H1 (cell line): ENCODE measurements at regions not wholly inside any gene's neighbourhood (a gene's known extent, or its start where the extent isn't known, plus 50 kb on each side); places are given as distances from the start of the nearest gene placed in this dataset.

Source experiments
- CEBPB ChIP-seq: IDR thresholded peaks from 2 replicates; pipeline ENCODE4 v1.6.1; 2012; ENCODE audit warnings: low read depth, low read length
- HDAC6 ChIP-seq: IDR thresholded peaks from one replicate; pipeline ENCODE4 v1.7.1; 2012; ENCODE audit warnings: low read depth, mild to moderate bottlenecking, inconsistent platforms, low read length, moderate library complexity
- NANOG ChIP-seq: IDR thresholded peaks from 2 replicates; pipeline ENCODE4 v1.6.1; 2011; ENCODE audit warnings: low read length, low read depth, mild to moderate bottlenecking, inconsistent platforms; ENCODE audit not compliant: insufficient read depth, poor library complexity, severe bottlenecking
- SRF ChIP-seq: IDR thresholded peaks from 2 replicates; pipeline ENCODE4 v1.6.1; 2011; ENCODE audit warnings: mild to moderate bottlenecking, low read depth, low read length, moderate library complexity
- TF ChIP-seq, protein P1 (sequence below): fragments of 300-600 bp; sonication (generic); IDR thresholded peaks from 2 replicates; pipeline ENCODE4 v1.7.1; 2012; ENCODE audit warnings: low read length, moderate library complexity, mild to moderate bottlenecking, inconsistent platforms; ENCODE audit not compliant: insufficient replicate concordance

DNA sequence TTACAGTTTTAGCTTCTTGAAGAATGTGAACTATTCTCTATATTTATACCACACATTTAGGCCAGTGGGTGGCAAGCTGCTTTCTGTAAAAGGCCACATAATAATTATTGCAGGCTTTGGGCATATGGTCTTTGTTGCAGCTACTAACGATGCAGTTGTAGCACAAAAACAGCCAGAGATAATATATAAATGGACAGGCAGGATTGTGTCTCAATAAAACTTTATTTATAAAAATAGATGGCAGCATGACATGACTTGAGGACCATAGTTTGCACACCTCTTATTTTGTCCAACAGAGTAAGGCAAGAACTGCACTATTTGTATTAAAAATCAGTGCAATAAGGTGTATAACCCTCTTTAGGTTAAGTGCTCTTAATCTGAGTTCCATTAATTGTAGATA, 415.0 kb downstream of the ANXA1 start (continued):
- TF ChIP-seq, protein P1, sequence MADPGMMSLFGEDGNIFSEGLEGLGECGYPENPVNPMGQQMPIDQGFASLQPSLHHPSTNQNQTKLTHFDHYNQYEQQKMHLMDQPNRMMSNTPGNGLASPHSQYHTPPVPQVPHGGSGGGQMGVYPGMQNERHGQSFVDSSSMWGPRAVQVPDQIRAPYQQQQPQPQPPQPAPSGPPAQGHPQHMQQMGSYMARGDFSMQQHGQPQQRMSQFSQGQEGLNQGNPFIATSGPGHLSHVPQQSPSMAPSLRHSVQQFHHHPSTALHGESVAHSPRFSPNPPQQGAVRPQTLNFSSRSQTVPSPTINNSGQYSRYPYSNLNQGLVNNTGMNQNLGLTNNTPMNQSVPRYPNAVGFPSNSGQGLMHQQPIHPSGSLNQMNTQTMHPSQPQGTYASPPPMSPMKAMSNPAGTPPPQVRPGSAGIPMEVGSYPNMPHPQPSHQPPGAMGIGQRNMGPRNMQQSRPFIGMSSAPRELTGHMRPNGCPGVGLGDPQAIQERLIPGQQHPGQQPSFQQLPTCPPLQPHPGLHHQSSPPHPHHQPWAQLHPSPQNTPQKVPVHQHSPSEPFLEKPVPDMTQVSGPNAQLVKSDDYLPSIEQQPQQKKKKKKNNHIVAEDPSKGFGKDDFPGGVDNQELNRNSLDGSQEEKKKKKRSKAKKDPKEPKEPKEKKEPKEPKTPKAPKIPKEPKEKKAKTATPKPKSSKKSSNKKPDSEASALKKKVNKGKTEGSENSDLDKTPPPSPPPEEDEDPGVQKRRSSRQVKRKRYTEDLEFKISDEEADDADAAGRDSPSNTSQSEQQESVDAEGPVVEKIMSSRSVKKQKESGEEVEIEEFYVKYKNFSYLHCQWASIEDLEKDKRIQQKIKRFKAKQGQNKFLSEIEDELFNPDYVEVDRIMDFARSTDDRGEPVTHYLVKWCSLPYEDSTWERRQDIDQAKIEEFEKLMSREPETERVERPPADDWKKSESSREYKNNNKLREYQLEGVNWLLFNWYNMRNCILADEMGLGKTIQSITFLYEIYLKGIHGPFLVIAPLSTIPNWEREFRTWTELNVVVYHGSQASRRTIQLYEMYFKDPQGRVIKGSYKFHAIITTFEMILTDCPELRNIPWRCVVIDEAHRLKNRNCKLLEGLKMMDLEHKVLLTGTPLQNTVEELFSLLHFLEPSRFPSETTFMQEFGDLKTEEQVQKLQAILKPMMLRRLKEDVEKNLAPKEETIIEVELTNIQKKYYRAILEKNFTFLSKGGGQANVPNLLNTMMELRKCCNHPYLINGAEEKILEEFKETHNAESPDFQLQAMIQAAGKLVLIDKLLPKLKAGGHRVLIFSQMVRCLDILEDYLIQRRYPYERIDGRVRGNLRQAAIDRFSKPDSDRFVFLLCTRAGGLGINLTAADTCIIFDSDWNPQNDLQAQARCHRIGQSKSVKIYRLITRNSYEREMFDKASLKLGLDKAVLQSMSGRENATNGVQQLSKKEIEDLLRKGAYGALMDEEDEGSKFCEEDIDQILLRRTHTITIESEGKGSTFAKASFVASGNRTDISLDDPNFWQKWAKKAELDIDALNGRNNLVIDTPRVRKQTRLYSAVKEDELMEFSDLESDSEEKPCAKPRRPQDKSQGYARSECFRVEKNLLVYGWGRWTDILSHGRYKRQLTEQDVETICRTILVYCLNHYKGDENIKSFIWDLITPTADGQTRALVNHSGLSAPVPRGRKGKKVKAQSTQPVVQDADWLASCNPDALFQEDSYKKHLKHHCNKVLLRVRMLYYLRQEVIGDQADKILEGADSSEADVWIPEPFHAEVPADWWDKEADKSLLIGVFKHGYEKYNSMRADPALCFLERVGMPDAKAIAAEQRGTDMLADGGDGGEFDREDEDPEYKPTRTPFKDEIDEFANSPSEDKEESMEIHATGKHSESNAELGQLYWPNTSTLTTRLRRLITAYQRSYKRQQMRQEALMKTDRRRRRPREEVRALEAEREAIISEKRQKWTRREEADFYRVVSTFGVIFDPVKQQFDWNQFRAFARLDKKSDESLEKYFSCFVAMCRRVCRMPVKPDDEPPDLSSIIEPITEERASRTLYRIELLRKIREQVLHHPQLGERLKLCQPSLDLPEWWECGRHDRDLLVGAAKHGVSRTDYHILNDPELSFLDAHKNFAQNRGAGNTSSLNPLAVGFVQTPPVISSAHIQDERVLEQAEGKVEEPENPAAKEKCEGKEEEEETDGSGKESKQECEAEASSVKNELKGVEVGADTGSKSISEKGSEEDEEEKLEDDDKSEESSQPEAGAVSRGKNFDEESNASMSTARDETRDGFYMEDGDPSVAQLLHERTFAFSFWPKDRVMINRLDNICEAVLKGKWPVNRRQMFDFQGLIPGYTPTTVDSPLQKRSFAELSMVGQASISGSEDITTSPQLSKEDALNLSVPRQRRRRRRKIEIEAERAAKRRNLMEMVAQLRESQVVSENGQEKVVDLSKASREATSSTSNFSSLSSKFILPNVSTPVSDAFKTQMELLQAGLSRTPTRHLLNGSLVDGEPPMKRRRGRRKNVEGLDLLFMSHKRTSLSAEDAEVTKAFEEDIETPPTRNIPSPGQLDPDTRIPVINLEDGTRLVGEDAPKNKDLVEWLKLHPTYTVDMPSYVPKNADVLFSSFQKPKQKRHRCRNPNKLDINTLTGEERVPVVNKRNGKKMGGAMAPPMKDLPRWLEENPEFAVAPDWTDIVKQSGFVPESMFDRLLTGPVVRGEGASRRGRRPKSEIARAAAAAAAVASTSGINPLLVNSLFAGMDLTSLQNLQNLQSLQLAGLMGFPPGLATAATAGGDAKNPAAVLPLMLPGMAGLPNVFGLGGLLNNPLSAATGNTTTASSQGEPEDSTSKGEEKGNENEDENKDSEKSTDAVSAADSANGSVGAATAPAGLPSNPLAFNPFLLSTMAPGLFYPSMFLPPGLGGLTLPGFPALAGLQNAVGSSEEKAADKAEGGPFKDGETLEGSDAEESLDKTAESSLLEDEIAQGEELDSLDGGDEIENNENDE: no peak
- TF ChIP-seq SRF (no peak), HDAC6 (no peak), CEBPB (no peak), NANOG (no peak)
